Astrocyte of the cerebellum (primary cell): ENCODE measurements at regions not wholly inside any gene's neighbourhood (a gene's known extent, or its start where the extent isn't known, plus 50 kb on each side); places are given as distances from the start of the nearest gene placed in this dataset.

Source experiments
- DNase-seq: peaks from one replicate; pipeline ENCODE4 v3.0.0-alpha.2; 2011; ENCODE audit warnings: low read depth
- H3K4me3 ChIP-seq: 2 replicates; pipeline ENCODE4 v1.5.1; 2011; ENCODE audit warnings: mild to moderate bottlenecking, low read depth, low read length, moderate library complexity
- CTCF ChIP-seq: IDR thresholded peaks from 2 replicates; pipeline ENCODE4 v1.5.1; 2012; ENCODE audit warnings: low read length, low read depth, moderate library complexity, mild to moderate bottlenecking; ENCODE audit errors: missing control alignments
- in situ Hi-C: cut with HindIII; loops from 2 replicates; pipeline ENCODE4 v1.10.0; 2017; ENCODE audit warnings: low sequenced_read_pairs

DNA sequence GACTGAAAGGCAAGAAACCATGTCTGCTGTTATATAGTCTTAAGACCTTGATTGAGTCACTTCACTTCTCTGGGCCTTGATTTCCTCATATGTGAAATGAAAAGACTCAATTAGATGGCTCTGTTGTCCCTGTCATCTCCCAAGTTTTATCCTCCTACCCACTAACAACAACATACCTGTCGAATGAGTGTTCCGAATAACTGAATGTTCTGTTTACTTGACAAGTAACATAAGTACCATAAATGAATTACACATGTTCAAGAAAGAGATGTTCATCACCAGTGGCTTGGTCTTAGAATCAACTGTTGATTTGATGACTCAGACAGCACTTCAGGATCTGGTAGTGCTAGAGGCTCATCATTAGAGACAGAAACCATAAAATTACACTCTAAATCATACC lies 311.7 kb downstream of the VPS13C start:
- no peak overlapping the region for H3K4me3 ChIP-seq
- TF ChIP-seq CTCF, result no peak
- in situ Hi-C loops, result no loop called here
- no peak for DNase-seq

- DNase-seq, result no peak
- H3K4me3 ChIP-seq, result no peak overlapping the region
- in situ Hi-C loops, result no loop called here
- TF ChIP-seq CTCF, result no peak
These were observed 313.7 kb downstream of the VPS13C start for GRCh38 chr15:61746589-61746988.

GRCh38 chr15:61743345-61743909 lies 316.8 kb downstream of the VPS13C start:
- H3K4me3 ChIP-seq, result no peak overlapping the region
- DNase-seq, result no peak
- no peak for TF ChIP-seq CTCF
- in situ Hi-C loops, result no loop called here

GRCh38 chr15:61742591-61742990 lies 317.7 kb downstream of the VPS13C start:
- in situ Hi-C loops, result no loop called here
- no peak overlapping the region for H3K4me3 ChIP-seq
- TF ChIP-seq CTCF, result no peak
- no peak for DNase-seq

DNA sequence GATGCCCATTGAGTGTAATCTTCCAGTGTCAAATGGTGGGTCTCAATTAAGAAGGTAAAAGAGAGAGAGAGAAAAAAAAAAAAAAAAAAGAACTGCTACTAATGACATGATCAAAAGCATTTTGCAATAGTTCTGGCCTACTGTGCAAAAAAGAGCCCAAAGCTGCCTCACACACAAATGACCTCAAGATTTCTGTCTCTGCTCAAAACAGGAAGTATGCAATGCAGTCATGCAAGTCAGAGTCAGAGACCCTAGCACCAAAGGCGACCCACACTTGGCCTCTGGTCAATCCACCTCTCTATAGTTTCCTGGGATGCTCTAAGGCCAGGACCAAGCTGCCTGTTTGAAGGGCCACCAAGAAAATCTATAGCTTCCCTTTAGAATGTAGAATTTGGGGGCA lies 323.5 kb downstream of the VPS13C start:
- in situ Hi-C loops, result no loop called here
- DNase-seq, result no peak
- H3K4me3 ChIP-seq, result no peak overlapping the region
- no peak for TF ChIP-seq CTCF

DNA sequence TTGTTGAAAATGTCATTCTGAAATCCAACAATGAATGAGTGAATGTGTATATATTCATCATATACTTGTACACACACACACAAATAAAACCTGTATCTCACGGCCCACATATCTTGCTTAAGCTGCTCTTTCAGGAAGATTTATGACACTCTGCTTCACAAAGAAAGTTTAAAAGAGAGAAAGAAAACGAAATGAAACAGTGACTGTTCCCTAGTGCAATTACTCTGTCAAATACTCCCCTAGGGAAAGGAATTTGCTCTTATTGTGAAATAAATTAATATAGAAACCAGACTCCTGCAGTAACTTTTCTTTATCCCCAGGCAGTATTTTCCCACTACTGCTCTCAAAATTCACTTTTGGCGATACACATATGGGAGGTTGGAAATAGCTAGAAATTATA lies 329.1 kb downstream of the VPS13C start:
- no peak for TF ChIP-seq CTCF
- in situ Hi-C loops, result no loop called here
- no peak overlapping the region for H3K4me3 ChIP-seq
- DNase-seq, result no peak

DNA sequence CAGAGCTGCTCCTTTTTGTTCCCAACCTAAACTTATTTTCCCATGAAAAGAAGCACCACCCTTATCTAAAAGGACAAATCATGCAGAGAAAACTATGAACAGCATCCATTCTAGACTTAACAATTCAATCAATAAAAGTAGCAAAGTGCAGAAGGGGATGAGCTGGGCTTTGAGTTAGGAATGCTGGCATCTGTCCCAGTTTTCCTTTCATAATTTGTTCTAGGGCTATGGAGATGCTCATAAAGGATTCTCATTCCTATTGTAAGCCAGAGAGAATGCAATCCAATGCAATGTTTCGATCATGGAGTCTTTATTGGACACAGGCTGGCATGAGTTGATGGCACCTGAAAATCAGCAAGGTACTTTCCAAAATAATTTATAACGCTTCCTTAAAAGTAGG lies 330.6 kb downstream of the VPS13C start:
- no peak for DNase-seq
- no peak for TF ChIP-seq CTCF
- H3K4me3 ChIP-seq, result no peak overlapping the region
- in situ Hi-C loops, result no loop called here
